Keratinocyte (primary cell): ENCODE measurements at regions not wholly inside any gene's neighbourhood (a gene's known extent, or its start where the extent isn't known, plus 50 kb on each side); places are given as distances from the start of the nearest gene placed in this dataset.

ENCODE experiments used
- DNase-seq: peaks from one replicate; pipeline ENCODE4 v3.0.0-alpha.2; 2011; ENCODE audit warnings: low read depth, missing footprints, low spot score
- FAIRE-seq: peaks from 2 replicates; lab custom pipeline; 2011; peaks lifted over from hg19 to GRCh38; lab: Jason Lieb, UNC
- H2AFZ ChIP-seq: 2 replicates; pipeline ENCODE4 v1.6.0; 2012; ENCODE audit warnings: low read length, control low read depth, inconsistent platforms; ENCODE audit not compliant: control insufficient read depth
- H3K27ac ChIP-seq: 2 replicates; pipeline ENCODE4 v1.5.1; 2011; ENCODE audit warnings: low read length; ENCODE audit not compliant: control insufficient read depth, insufficient read depth
- H3K27me3 ChIP-seq: 3 replicates; pipeline ENCODE4 v1.6.0; 2011; ENCODE audit warnings: low read length; ENCODE audit not compliant: control insufficient read depth, insufficient read depth; ENCODE audit errors: extremely low read depth
- H3K36me3 ChIP-seq, 2 experiments: 2 replicates in 1 of 2; 3 replicates in 1 of 2; pipeline ENCODE4 v1.5.1; 2011; ENCODE audit warnings: low read length in 2 of 2, mild to moderate bottlenecking in 1 of 2; ENCODE audit not compliant: control insufficient read depth in 2 of 2, insufficient read depth in 2 of 2; ENCODE audit errors: extremely low read depth in 1 of 2
- H3K4me1 ChIP-seq: 3 replicates; pipeline ENCODE4 v1.5.1; 2011; ENCODE audit warnings: low read length; ENCODE audit not compliant: control insufficient read depth, insufficient read depth; ENCODE audit errors: extremely low read depth
- H3K4me2 ChIP-seq: 3 replicates; pipeline ENCODE4 v1.6.0; 2011; ENCODE audit warnings: low read depth, low read length; ENCODE audit not compliant: control insufficient read depth, insufficient read depth; ENCODE audit errors: extremely low read depth
- H3K4me3 ChIP-seq, 3 experiments: fragments of 200-600 bp in 1 of 3; sonication (generic) in 1 of 3; 2 replicates in 2 of 3; 3 replicates in 1 of 3; pipeline ENCODE4 v1.5.1; 2011 to 2016; ENCODE audit warnings: low read length in 3 of 3, mild to moderate bottlenecking in 3 of 3, control low read depth in 2 of 3, inconsistent platforms in 1 of 3, low read depth in 1 of 3, mixed read lengths in 1 of 3, mixed run types in 1 of 3, moderate library complexity in 1 of 3; ENCODE audit not compliant: control insufficient read depth in 2 of 3, insufficient read depth in 2 of 3; ENCODE audit errors: extremely low read depth in 1 of 3
- H3K79me2 ChIP-seq: 2 replicates; pipeline ENCODE4 v1.6.0; 2012; ENCODE audit warnings: low read length; ENCODE audit not compliant: control insufficient read depth, insufficient read depth
- H3K9ac ChIP-seq: 3 replicates; pipeline ENCODE4 v1.6.0; 2011; ENCODE audit warnings: low read length; ENCODE audit not compliant: control insufficient read depth, insufficient read depth; ENCODE audit errors: extremely low read depth
- H3K9me1 ChIP-seq: 3 replicates; pipeline ENCODE4 v1.6.0; 2011; ENCODE audit warnings: low read length; ENCODE audit not compliant: control insufficient read depth, insufficient read depth; ENCODE audit errors: extremely low read depth
- H3K9me3 ChIP-seq: 2 replicates; pipeline ENCODE4 v1.5.1; 2012; ENCODE audit warnings: low read depth, low read length; ENCODE audit not compliant: control insufficient read depth
- H4K20me1 ChIP-seq: 3 replicates; pipeline ENCODE4 v1.6.0; 2011; ENCODE audit warnings: low read length; ENCODE audit not compliant: control insufficient read depth, insufficient read depth; ENCODE audit errors: extremely low read depth
- EZH2 ChIP-seq: IDR thresholded peaks from one replicate; pipeline ENCODE4 v1.6.1; 2012; ENCODE audit warnings: inconsistent platforms, mild to moderate bottlenecking, low read length, moderate library complexity
- dilution Hi-C: fragments of 300-500 bp; cut with MboI; formaldehyde crosslinking; loops from one replicate; pipeline ENCODE4 v1.7.0; 2020; ENCODE audit warnings: low sequenced_read_pairs; ENCODE audit not compliant: extremely low pct_ligation_motif_present
- TF ChIP-seq, protein P1 (sequence below), 3 experiments: IDR thresholded peaks in 1 of 3; conservative IDR thresholded peaks in 1 of 3; optimal IDR thresholded peaks in 1 of 3; 2 replicates in 2 of 3; 3 replicates in 1 of 3; pipeline versions ENCODE3 to v1.5.1; 2011; ENCODE audit warnings: low read length in 3 of 3, mild to moderate bottlenecking in 3 of 3, moderate library complexity in 2 of 3, control low read depth in 1 of 3, inconsistent platforms in 1 of 3; ENCODE audit not compliant: insufficient read depth in 2 of 3; ENCODE audit errors: extremely low read depth in 1 of 3

DNA sequence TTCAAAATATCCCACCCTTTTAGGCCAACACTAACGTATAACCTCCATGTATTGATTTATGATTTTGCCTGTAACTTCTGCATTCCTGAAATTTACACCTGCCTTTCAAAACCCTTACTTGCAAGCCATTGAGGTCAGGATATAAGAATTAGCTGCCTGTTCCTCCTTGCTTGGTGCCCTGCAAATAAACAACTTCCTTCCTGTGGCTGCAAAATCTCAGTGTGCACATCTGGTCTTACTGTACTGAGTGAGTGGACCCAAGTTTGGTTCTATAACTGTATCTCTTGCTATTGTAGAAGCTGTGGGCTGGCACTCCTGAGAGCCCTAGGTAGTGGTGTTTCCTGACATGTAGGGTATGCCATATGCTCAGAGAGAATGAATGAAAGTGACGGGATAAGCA, 191.1 kb upstream of the RASGRP1 start:
- DNase-seq (no peak), FAIRE-seq (no peak)
- no peaks in the 10 kb centered on the region for H4K20me1 ChIP-seq
- no peak overlapping the region for H3K4me2 ChIP-seq
- H3K79me2 ChIP-seq: no peaks in the 10 kb centered on the region
- no peaks in the 10 kb centered on the region for H3K4me1 ChIP-seq
- dilution Hi-C loops: no loop called here
- no peak overlapping the region for H3K27ac ChIP-seq
- no peak overlapping the region for H2AFZ ChIP-seq
- H3K27me3 ChIP-seq: no peaks in the 10 kb centered on the region
- H3K9ac ChIP-seq: no peak overlapping the region
- TF ChIP-seq EZH2: no peak
- TF ChIP-seq, protein P1, sequence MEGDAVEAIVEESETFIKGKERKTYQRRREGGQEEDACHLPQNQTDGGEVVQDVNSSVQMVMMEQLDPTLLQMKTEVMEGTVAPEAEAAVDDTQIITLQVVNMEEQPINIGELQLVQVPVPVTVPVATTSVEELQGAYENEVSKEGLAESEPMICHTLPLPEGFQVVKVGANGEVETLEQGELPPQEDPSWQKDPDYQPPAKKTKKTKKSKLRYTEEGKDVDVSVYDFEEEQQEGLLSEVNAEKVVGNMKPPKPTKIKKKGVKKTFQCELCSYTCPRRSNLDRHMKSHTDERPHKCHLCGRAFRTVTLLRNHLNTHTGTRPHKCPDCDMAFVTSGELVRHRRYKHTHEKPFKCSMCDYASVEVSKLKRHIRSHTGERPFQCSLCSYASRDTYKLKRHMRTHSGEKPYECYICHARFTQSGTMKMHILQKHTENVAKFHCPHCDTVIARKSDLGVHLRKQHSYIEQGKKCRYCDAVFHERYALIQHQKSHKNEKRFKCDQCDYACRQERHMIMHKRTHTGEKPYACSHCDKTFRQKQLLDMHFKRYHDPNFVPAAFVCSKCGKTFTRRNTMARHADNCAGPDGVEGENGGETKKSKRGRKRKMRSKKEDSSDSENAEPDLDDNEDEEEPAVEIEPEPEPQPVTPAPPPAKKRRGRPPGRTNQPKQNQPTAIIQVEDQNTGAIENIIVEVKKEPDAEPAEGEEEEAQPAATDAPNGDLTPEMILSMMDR (optimal IDR thresholded peaks at IDR 0.05 in 1 of 3, IDR thresholded peaks at IDR 0.05 in 1 of 3, conservative IDR thresholded peaks at IDR 0.05 in 1 of 3; ENCODE audit: extremely low read depth in 1 of 3, insufficient read depth in 2 of 3, low read length in 3 of 3): no peak
- no peaks in the 10 kb centered on the region for H3K9me1 ChIP-seq
- H3K9me3 ChIP-seq: no peaks in the 10 kb centered on the region
- H3K4me3 ChIP-seq: no peak overlapping the region
- no peaks in the 10 kb centered on the region for H3K36me3 ChIP-seq

DNA sequence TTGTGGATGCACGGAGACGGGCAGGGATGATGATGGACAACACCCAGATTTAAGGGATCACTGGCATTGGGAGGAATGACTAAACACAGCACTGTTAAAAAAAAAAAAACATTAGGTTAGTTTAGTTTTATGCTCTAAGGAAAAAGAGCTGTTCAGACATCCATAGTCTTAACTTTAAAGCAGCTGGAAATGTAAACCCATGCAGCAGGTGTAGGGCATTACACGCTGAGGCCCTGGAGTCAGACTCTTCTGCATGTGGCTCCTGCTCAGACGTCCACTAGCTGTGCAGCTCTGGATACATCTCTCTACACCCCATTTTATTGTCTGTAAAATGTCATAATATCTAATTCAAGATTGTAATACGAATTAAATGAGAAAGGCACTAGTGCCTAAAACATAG, 191.8 kb upstream of the RASGRP1 start:
- no peaks in the 10 kb centered on the region for H4K20me1 ChIP-seq
- no peak overlapping the region for H3K4me3 ChIP-seq
- FAIRE-seq (no peak), DNase-seq (no peak)
- no peak overlapping the region for H3K9ac ChIP-seq
- dilution Hi-C loops: no loop called here
- H3K27ac ChIP-seq: no peak overlapping the region
- H3K9me3 ChIP-seq: no peaks in the 10 kb centered on the region
- TF ChIP-seq, protein P1 (optimal IDR thresholded peaks at IDR 0.05 in 1 of 3, IDR thresholded peaks at IDR 0.05 in 1 of 3, conservative IDR thresholded peaks at IDR 0.05 in 1 of 3; ENCODE audit: extremely low read depth in 1 of 3, insufficient read depth in 2 of 3, low read length in 3 of 3): no peak
- no peak overlapping the region for H2AFZ ChIP-seq
- no peak overlapping the region for H3K4me2 ChIP-seq
- H3K27me3 ChIP-seq: no peaks in the 10 kb centered on the region
- H3K4me1 ChIP-seq: no peaks in the 10 kb centered on the region
- no peaks in the 10 kb centered on the region for H3K9me1 ChIP-seq
- H3K79me2 ChIP-seq: no peaks in the 10 kb centered on the region
- H3K36me3 ChIP-seq: no peaks in the 10 kb centered on the region
